IMR-90 (cell line): ENCODE measurements at regions not wholly inside any gene's neighbourhood (a gene's known extent, or its start where the extent isn't known, plus 50 kb on each side); places are given as distances from the start of the nearest gene placed in this dataset.

Experiments used
- ATAC-seq: fragments of 200-7000 bp; cut with Tn5 transposase; 2 replicates; pipeline ENCODE4 v1.9.1; 2020; ENCODE audit warnings: low read depth, mild to moderate bottlenecking, moderate library complexity
- BruUV-seq: library from RNA; stranded (reverse); fragments of 400-500 nt; replicated peaks from 2 replicates; lab custom pipeline; 2021; lab: Mats Ljungman, UMichigan
- CTCF ChIA-PET: fragments of 300-600 bp; formaldehyde crosslinking; extraction: SDS; loops from one replicate; lab custom pipeline; 2021; ENCODE audit warnings: antibody characterized with exemption; lab: Yijun Ruan, JAX
- POLR2A ChIA-PET: fragments of 300-600 bp; sonication (Branson Sonifier 250); formaldehyde crosslinking; loops from one replicate; lab custom pipeline; 2022; ENCODE audit warnings: antibody characterized with exemption; ENCODE audit not compliant: unreplicated experiment; lab: Charles Lee
- DNase-seq: peaks from one replicate; pipeline ENCODE4 v3.0.0; 2013
- H2AFZ ChIP-seq: replicated peaks from 2 replicates; pipeline ENCODE3; 2013; ENCODE audit warnings: low read length, mild to moderate bottlenecking; ENCODE audit not compliant: poor library complexity
- H2AK5ac ChIP-seq: 2 replicates; pipeline ENCODE4 v1.6.1; 2013; ENCODE audit warnings: low read depth, low read length, inconsistent platforms
- H2AK9ac ChIP-seq: replicated peaks from 2 replicates; pipeline ENCODE3; 2013; ENCODE audit warnings: mild to moderate bottlenecking, low read depth, low read length, moderate library complexity; ENCODE audit not compliant: poor library complexity
- H2BK120ac ChIP-seq: 2 replicates; pipeline ENCODE4 v1.6.1; 2013; ENCODE audit warnings: low read depth, low read length, inconsistent platforms
- H2BK15ac ChIP-seq: 3 replicates; pipeline ENCODE4 v1.6.1; 2013; ENCODE audit warnings: low read depth, low read length, inconsistent platforms
- H2BK20ac ChIP-seq: 2 replicates; pipeline ENCODE4 v1.6.1; 2013; ENCODE audit warnings: low read depth, mild to moderate bottlenecking, inconsistent platforms, low read length, moderate library complexity
- H2BK5ac ChIP-seq: 2 replicates; pipeline ENCODE4 v1.6.1; 2013; ENCODE audit warnings: mild to moderate bottlenecking, low read depth, low read length, inconsistent platforms; ENCODE audit not compliant: poor library complexity, severe bottlenecking
- H3K14ac ChIP-seq: replicated peaks from 2 replicates; pipeline ENCODE4 v1.6.1; 2013; ENCODE audit warnings: low read depth, low read length, inconsistent platforms
- H3K18ac ChIP-seq: 2 replicates; pipeline ENCODE4 v1.6.1; 2013; ENCODE audit warnings: low read depth, low read length, control low read depth
- H3K23ac ChIP-seq: 2 replicates; pipeline ENCODE4 v1.6.1; 2013; ENCODE audit warnings: low read depth, low read length, inconsistent platforms
- H3K27ac ChIP-seq: 2 replicates; pipeline ENCODE4 v1.5.1; 2013; ENCODE audit warnings: mild to moderate bottlenecking, control low read depth, low read length; ENCODE audit not compliant: insufficient read depth
- H3K27me3 ChIP-seq: 2 replicates; pipeline ENCODE4 v1.6.1; 2013; ENCODE audit warnings: low read length; ENCODE audit not compliant: control insufficient read depth, insufficient read depth
- H3K36me3 ChIP-seq: 2 replicates; pipeline ENCODE4 v1.6.1; 2013; ENCODE audit warnings: low read length, mixed read lengths; ENCODE audit not compliant: control insufficient read depth, insufficient read depth
- H3K4ac ChIP-seq: 2 replicates; pipeline ENCODE4 v1.6.1; 2013; ENCODE audit warnings: low read depth, low read length, inconsistent platforms
- H3K4me1 ChIP-seq: 2 replicates; pipeline ENCODE4 v1.6.1; 2013; ENCODE audit warnings: low read length, mixed read lengths; ENCODE audit not compliant: control insufficient read depth, insufficient read depth
- H3K4me2 ChIP-seq: 2 replicates; pipeline ENCODE4 v1.6.1; 2013; ENCODE audit warnings: low read depth, mild to moderate bottlenecking, control low read depth, low read length, moderate library complexity
- H3K4me3 ChIP-seq: 2 replicates; pipeline ENCODE4 v1.5.1; 2013; ENCODE audit warnings: low read depth, mild to moderate bottlenecking, control low read depth, low read length, moderate library complexity; ENCODE audit not compliant: insufficient read depth
- H3K56ac ChIP-seq: 2 replicates; pipeline ENCODE4 v1.6.1; 2013; ENCODE audit warnings: low read length, inconsistent platforms; ENCODE audit not compliant: insufficient read depth; ENCODE audit errors: extremely low read depth
- H3K79me1 ChIP-seq, 2 experiments: 2 replicates each; pipeline ENCODE4 v1.6.1; 2013; ENCODE audit warnings: low read length in 2 of 2, inconsistent platforms in 1 of 2, low read depth in 1 of 2
- H3K9ac ChIP-seq: 2 replicates; pipeline ENCODE4 v1.6.1; 2013; ENCODE audit warnings: low read depth, low read length, control low read depth
- H3K9me1 ChIP-seq: 2 replicates; pipeline ENCODE4 v1.6.1; 2013; ENCODE audit warnings: low read length, inconsistent platforms; ENCODE audit not compliant: insufficient read depth
- H3K9me3 ChIP-seq: 2 replicates; pipeline ENCODE4 v1.6.1; 2013; ENCODE audit warnings: low read length; ENCODE audit not compliant: control insufficient read depth, insufficient read depth
- H4K20me1 ChIP-seq: 2 replicates; pipeline ENCODE4 v1.6.1; 2013; ENCODE audit warnings: low read length, inconsistent platforms; ENCODE audit not compliant: insufficient read depth
- H4K5ac ChIP-seq: 2 replicates; pipeline ENCODE4 v1.6.1; 2013; ENCODE audit warnings: mild to moderate bottlenecking, low read depth, low read length, control low read depth
- H4K8ac ChIP-seq, 2 experiments: 2 replicates each; pipeline ENCODE4 v1.6.1; 2013; ENCODE audit warnings: low read depth in 2 of 2, low read length in 2 of 2, control low read depth in 1 of 2, inconsistent platforms in 1 of 2
- H4K91ac ChIP-seq: 2 replicates; pipeline ENCODE4 v1.6.1; 2013; ENCODE audit warnings: low read depth, low read length, inconsistent platforms; ENCODE audit not compliant: insufficient read depth
- BHLHE40 ChIP-seq: fragments of 150-350 bp; IDR thresholded peaks from 2 replicates; pipeline ENCODE4 v1.6.1; 2016; ENCODE audit warnings: mild to moderate bottlenecking, low read depth, low read length
- CEBPB ChIP-seq: IDR thresholded peaks from 2 replicates; pipeline ENCODE4 v1.6.1; 2012; ENCODE audit warnings: low read depth, low read length, improper control_type of control experiment
- CHD1 ChIP-seq: IDR thresholded peaks from 2 replicates; pipeline ENCODE4 v1.6.1; 2012; ENCODE audit warnings: low read depth, low read length, improper control_type of control experiment
- FOS ChIP-seq: fragments of 150-350 bp; IDR thresholded peaks from 2 replicates; pipeline ENCODE4 v1.6.1; 2016; ENCODE audit warnings: low read depth, low read length
- MAFK ChIP-seq: IDR thresholded peaks from 2 replicates; pipeline ENCODE4 v1.6.1; 2012; ENCODE audit warnings: low read depth, low read length, improper control_type of control experiment
- MAZ ChIP-seq: IDR thresholded peaks from 2 replicates; pipeline ENCODE4 v1.6.1; 2012; ENCODE audit warnings: low read depth, mild to moderate bottlenecking, low read length, improper control_type of control experiment, moderate library complexity, borderline replicate concordance
- MXI1 ChIP-seq: IDR thresholded peaks from 2 replicates; pipeline ENCODE4 v1.6.1; 2012; ENCODE audit warnings: low read depth, mild to moderate bottlenecking, low read length, moderate library complexity, borderline replicate concordance
- NFE2L2 ChIP-seq: fragments of 150-350 bp; IDR thresholded peaks from 2 replicates; pipeline ENCODE4 v1.6.1; 2016; ENCODE audit warnings: low read depth, mild to moderate bottlenecking, low read length
- POLR2A ChIP-seq: IDR thresholded peaks from 2 replicates; pipeline ENCODE4 v1.6.1; 2012; ENCODE audit warnings: mild to moderate bottlenecking, low read depth, low read length
- RAD21 ChIP-seq: IDR thresholded peaks from 2 replicates; pipeline ENCODE4 v1.6.1; 2012; ENCODE audit warnings: low read length, improper control_type of control experiment
- RCOR1 ChIP-seq: IDR thresholded peaks from 2 replicates; pipeline ENCODE4 v1.6.1; 2012; ENCODE audit warnings: mild to moderate bottlenecking, low read length, improper control_type of control experiment; ENCODE audit not compliant: insufficient replicate concordance
- RFX5 ChIP-seq: IDR thresholded peaks from 2 replicates; pipeline ENCODE4 v1.8.0; 2012; ENCODE audit warnings: low read depth, mild to moderate bottlenecking, low read length, moderate library complexity
- SMC3 ChIP-seq: fragments of 150-350 bp; IDR thresholded peaks from 2 replicates; pipeline ENCODE4 v1.6.1; 2016; ENCODE audit warnings: low read depth, mild to moderate bottlenecking, antibody characterized with exemption, low read length, moderate library complexity
- WGBS, 2 experiments: methylation state at CpG; one replicate each; pipeline versions ENCODE4 v1.1.5 to v1.1.7; 2013; ENCODE audit warnings: missing lambda C conversion rate in 2 of 2; ENCODE audit not compliant: insufficient read length in 1 of 2; ENCODE audit errors: extremely low coverage in 2 of 2; 5-methylcytosine and 5-hydroxymethylcytosine counted together
- dilution Hi-C: fragments of 300-500 bp; cut with HindIII; formaldehyde crosslinking; loops from one replicate; pipeline ENCODE4 v1.14.3; 2018; ENCODE audit warnings: low sequenced_read_pairs; ENCODE audit not compliant: unreplicated experiment
- in situ Hi-C: fragments of 300-500 bp; cut with MboI; formaldehyde crosslinking; loops from 3 replicates; pipeline ENCODE4 v1.14.3; 2019; ENCODE audit warnings: low sequenced_read_pairs, inconsistent platforms, mixed read lengths
- intact Hi-C: fragments of 100-400 bp; cut with micrococcal nuclease; formaldehyde crosslinking; loops from 2 replicates; pipeline ENCODE4 v1.10.0; 2022
- TF ChIP-seq, protein P1 (sequence below): conservative IDR thresholded peaks from 2 replicates; pipeline ENCODE4 v1.5.1; 2012; ENCODE audit warnings: mild to moderate bottlenecking, low read depth, low read length, improper control_type of control experiment
- TF ChIP-seq, protein P2 (sequence below): fragments of 150-350 bp; IDR thresholded peaks from 2 replicates; pipeline ENCODE4 v1.6.1; 2016; ENCODE audit warnings: low read depth, mild to moderate bottlenecking, low read length, moderate library complexity, borderline replicate concordance
- TF ChIP-seq, protein P3 (sequence below): fragments of 150-350 bp; IDR thresholded peaks from 2 replicates; pipeline ENCODE4 v1.6.1; 2017; ENCODE audit warnings: mild to moderate bottlenecking, antibody characterized with exemption, low read length, low read depth

DNA sequence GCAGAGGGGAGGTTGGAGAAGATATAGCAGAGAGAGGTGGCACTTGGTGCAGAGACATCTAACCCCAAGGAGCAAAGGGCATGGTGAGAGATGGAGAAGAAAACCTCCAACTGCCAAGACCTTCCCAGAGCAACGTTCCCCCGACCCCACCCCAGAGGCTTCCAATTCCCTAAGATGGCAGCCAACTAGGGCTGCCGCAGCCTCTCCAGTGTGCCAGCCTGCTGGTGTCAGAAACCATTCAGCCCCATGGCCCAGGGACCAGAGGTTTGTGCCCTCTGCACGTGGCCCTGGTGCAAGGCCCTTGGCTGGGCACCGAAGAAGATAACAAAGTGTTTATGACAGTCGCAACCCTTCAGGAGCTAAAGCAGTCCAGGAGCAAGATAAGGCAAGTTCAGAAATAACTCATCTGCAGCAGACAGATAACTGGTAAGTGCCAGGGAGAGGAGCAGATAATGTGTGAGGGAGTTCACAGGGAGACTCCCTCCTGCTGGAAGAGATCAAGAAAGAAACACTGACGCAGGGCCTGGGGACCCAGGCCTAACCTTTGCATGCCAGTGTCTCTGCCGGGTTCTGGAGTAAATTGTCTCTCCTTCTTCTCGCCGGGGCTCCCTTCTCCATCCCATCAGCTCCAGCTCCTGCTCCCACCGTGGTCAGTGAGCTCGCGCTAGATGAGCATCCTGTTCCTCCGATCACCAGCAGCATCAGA lies 66.1 kb upstream of the ID2 start:
- no peak overlapping the region for H3K9ac ChIP-seq
- H2BK20ac ChIP-seq = no peak overlapping the region
- peak overlapping the region; percentile 44 for H2AFZ ChIP-seq
- no peak overlapping the region for H4K5ac ChIP-seq
- dilution Hi-C loops = no loop called here
- no peak overlapping the region for H4K8ac ChIP-seq
- H2AK9ac ChIP-seq = no peak overlapping the region
- no peak overlapping the region for H2BK120ac ChIP-seq
- H3K14ac ChIP-seq = no peak overlapping the region
- H3K4me3 ChIP-seq = no peak overlapping the region
- TF ChIP-seq CHD1 = no peak
- TF ChIP-seq CEBPB = no peak
- no peak for TF ChIP-seq SMC3
- TF ChIP-seq RFX5 = no peak
- no peak for TF ChIP-seq POLR2A
- TF ChIP-seq RCOR1 = no peak
- no peak for TF ChIP-seq BHLHE40
- TF ChIP-seq, protein P1, sequence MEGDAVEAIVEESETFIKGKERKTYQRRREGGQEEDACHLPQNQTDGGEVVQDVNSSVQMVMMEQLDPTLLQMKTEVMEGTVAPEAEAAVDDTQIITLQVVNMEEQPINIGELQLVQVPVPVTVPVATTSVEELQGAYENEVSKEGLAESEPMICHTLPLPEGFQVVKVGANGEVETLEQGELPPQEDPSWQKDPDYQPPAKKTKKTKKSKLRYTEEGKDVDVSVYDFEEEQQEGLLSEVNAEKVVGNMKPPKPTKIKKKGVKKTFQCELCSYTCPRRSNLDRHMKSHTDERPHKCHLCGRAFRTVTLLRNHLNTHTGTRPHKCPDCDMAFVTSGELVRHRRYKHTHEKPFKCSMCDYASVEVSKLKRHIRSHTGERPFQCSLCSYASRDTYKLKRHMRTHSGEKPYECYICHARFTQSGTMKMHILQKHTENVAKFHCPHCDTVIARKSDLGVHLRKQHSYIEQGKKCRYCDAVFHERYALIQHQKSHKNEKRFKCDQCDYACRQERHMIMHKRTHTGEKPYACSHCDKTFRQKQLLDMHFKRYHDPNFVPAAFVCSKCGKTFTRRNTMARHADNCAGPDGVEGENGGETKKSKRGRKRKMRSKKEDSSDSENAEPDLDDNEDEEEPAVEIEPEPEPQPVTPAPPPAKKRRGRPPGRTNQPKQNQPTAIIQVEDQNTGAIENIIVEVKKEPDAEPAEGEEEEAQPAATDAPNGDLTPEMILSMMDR = no peak
- TF ChIP-seq, protein P2, sequence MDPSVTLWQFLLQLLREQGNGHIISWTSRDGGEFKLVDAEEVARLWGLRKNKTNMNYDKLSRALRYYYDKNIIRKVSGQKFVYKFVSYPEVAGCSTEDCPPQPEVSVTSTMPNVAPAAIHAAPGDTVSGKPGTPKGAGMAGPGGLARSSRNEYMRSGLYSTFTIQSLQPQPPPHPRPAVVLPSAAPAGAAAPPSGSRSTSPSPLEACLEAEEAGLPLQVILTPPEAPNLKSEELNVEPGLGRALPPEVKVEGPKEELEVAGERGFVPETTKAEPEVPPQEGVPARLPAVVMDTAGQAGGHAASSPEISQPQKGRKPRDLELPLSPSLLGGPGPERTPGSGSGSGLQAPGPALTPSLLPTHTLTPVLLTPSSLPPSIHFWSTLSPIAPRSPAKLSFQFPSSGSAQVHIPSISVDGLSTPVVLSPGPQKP = no peak
- TF ChIP-seq, protein P3, sequence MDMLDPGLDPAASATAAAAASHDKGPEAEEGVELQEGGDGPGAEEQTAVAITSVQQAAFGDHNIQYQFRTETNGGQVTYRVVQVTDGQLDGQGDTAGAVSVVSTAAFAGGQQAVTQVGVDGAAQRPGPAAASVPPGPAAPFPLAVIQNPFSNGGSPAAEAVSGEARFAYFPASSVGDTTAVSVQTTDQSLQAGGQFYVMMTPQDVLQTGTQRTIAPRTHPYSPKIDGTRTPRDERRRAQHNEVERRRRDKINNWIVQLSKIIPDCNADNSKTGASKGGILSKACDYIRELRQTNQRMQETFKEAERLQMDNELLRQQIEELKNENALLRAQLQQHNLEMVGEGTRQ = no peak
- TF ChIP-seq FOS = no peak
- no peak for TF ChIP-seq RAD21
- TF ChIP-seq NFE2L2 = no peak
- no peak for TF ChIP-seq MAZ
- TF ChIP-seq MXI1 = no peak
- no peak for TF ChIP-seq MAFK
- H3K79me1 ChIP-seq = no peaks in the 10 kb centered on the region
- peaks cover 10% of the 10 kb centered on the region for H3K27me3 ChIP-seq
- no peaks in the 10 kb centered on the region for H3K4me1 ChIP-seq
- POLR2A ChIA-PET = no interaction called here
- intact Hi-C loops = no loop called here
- H3K4ac ChIP-seq = no peak overlapping the region
- no TSS peak for BruUV-seq
- H3K9me1 ChIP-seq = no peaks in the 10 kb centered on the region
- H3K18ac ChIP-seq = no peak overlapping the region
- CTCF ChIA-PET = no interaction called here
- no peak overlapping the region for H4K91ac ChIP-seq
- H3K36me3 ChIP-seq = no peaks in the 10 kb centered on the region
- no peak overlapping the region for H3K23ac ChIP-seq
- H4K20me1 ChIP-seq = no peaks in the 10 kb centered on the region
- H2BK5ac ChIP-seq = no peak overlapping the region
- no peak overlapping the region for H2AK5ac ChIP-seq
- no peak overlapping the region for H3K27ac ChIP-seq
- 74% methylated on average over 13 of the region's 14 CpGs; no CpG with 5 or more reads in 1 of the 2 experiments for WGBS, 2 experiments
- H3K9me3 ChIP-seq = no peaks in the 10 kb centered on the region; the same call in 1 of the 2 replicates
- in situ Hi-C loops = no loop called here
- DNase-seq = no peak
- H3K4me2 ChIP-seq = no peak overlapping the region
- H3K56ac ChIP-seq = no peak overlapping the region
- no peak overlapping the region for H2BK15ac ChIP-seq
- no peak for ATAC-seq
